GM21619 (cell line): ENCODE measurements at regions not wholly inside any gene's neighbourhood (a gene's known extent, or its start where the extent isn't known, plus 50 kb on each side); places are given as distances from the start of the nearest gene placed in this dataset.
A peak's percentile ranks its signal among the peaks of the same experiment; 100 is the strongest.

Experiments used
- ATAC-seq: cut with Tn5 transposase; IDR thresholded peaks from one replicate; pipeline ENCODE4 v1.9.1; 2021; ENCODE audit not compliant: unreplicated experiment

GRCh38 chr4:104766676-104767075, 272.0 kb upstream of the CXXC4 start:
- no peak for ATAC-seq

GRCh38 chr4:104772849-104773248, 278.2 kb upstream of the CXXC4 start:
- peak; percentile 77 for ATAC-seq

- ATAC-seq, result peak; percentile 54
Observed at GRCh38 chr4:104795264-104795939, 300.7 kb upstream of the CXXC4 start.

GRCh38 chr4:104811727-104812126, 317.0 kb upstream of the CXXC4 start:
- ATAC-seq, result no peak

GRCh38 chr4:104815665-104816064, 321.0 kb upstream of the CXXC4 start:
- ATAC-seq, result peak; percentile 43

- peak; percentile 74 for ATAC-seq
Observed at GRCh38 chr4:104818579-104818978, 323.9 kb upstream of the CXXC4 start.

GRCh38 chr4:104826171-104826570, 320.5 kb upstream of the TET2 start:
- no peak for ATAC-seq

GRCh38 chr4:104829761-104830160, 316.9 kb upstream of the TET2 start:
- no peak for ATAC-seq

GRCh38 chr4:104848597-104849225, 298.0 kb upstream of the TET2 start:
- peak; percentile 50 for ATAC-seq

- ATAC-seq, result no peak
Observed at GRCh38 chr4:104859601-104860237, 287.0 kb upstream of the TET2 start.

GRCh38 chr4:104860238-104861123, 286.2 kb upstream of the TET2 start:
- ATAC-seq, result peak; percentile 91

- ATAC-seq, result no peak
Observed at GRCh38 chr4:104866809-104867208, 279.9 kb upstream of the TET2 start.

GRCh38 chr4:104868533-104868932, 278.1 kb upstream of the TET2 start:
- ATAC-seq, result peak; percentile 27

GRCh38 chr4:104868958-104869357, 277.7 kb upstream of the TET2 start:
- ATAC-seq, result peak; percentile 93

GRCh38 chr4:104869831-104870230, 276.8 kb upstream of the TET2 start:
- ATAC-seq, result no peak

- no peak for ATAC-seq
Observed at GRCh38 chr4:104870495-104871233, 276.0 kb upstream of the TET2 start.

GRCh38 chr4:104878936-104879335, 267.7 kb upstream of the TET2 start:
- ATAC-seq, result no peak

- ATAC-seq, result peak; percentile 57
Observed at GRCh38 chr4:104879367-104879766, 267.3 kb upstream of the TET2 start.

- no peak for ATAC-seq
Observed at GRCh38 chr4:104879854-104880253, 266.8 kb upstream of the TET2 start.

- no peak for ATAC-seq
Observed at GRCh38 chr4:104881136-104881886, 265.4 kb upstream of the TET2 start.
